ENCODE measurements at regions not wholly inside any gene's neighbourhood (a gene's known extent, or its start where the extent isn't known, plus 50 kb on each side); places are given as distances from the start of the nearest gene placed in this dataset.

DNA sequence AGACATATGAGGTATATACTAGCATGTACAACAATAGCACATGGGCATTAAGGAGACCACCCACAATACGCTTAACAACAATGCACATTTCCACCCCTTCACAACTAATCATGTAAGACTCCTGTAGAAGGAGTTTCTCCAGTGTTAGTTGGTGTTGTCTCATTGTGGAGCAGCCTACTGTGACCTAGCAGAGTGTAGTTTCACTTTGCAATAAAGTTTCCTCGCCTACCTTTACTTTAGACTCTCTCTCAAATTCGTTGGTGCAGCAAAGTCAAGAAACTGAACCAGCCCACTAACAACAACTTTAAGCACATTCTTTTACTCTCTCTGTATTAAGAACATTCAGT is 863.6 kb downstream of the FAM181B start:
- TF ChIP-seq GABPA (IDR thresholded peaks at IDR 0.05 in 1 of 2, conservative IDR thresholded peaks at IDR 0.05 in 1 of 2) (no peak), CTCF (IDR thresholded peaks at IDR 0.05; ENCODE audit: low read depth, low read length, missing input control) (no peak), TAF1 (conservative IDR thresholded peaks at IDR 0.05) (no peak)

Measured in liver (tissue), 3 donors.